ENCODE measurements at regions not wholly inside any gene's neighbourhood (a gene's known extent, or its start where the extent isn't known, plus 50 kb on each side); places are given as distances from the start of the nearest gene placed in this dataset.
A peak's percentile ranks its signal among the peaks of the same experiment; 100 is the strongest.

DNA sequence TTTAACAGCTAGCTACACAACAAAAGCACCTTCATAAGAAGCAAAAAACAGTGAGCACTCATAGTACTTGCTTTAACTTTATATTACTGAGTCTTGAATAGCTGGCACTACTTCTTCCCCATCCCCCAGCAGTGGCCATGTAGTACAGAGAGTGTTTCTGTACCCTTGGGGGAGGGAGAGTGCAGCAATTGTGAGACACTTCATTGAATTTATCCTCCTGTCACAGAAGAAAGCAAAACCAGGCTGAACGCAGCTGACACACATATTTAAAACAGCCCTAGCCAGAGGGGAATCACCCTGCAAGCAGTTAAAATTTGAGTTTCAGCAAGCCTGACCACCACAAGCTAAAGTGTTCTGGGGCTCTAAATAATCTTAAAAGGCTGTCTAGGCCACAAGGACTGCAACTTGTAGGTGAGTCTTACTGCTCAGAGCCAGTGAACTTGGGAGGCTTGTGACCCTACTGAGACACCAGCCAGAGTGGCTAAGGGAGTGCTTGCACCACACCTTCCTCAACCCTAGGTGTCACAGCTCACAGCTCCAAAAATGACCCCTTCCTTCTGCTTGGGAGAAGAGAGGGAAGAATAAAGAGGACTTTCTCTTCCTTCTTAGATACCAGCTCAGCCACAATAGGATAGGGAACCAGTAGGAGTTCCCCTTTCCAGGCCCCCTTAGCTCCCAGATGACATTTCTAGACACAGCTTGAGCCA lies 97.7 kb upstream of the MEOX2 start:
- no peak for DNase-seq (ENCODE audit: low spot score)
- ATAC-seq, result no peak

DNA sequence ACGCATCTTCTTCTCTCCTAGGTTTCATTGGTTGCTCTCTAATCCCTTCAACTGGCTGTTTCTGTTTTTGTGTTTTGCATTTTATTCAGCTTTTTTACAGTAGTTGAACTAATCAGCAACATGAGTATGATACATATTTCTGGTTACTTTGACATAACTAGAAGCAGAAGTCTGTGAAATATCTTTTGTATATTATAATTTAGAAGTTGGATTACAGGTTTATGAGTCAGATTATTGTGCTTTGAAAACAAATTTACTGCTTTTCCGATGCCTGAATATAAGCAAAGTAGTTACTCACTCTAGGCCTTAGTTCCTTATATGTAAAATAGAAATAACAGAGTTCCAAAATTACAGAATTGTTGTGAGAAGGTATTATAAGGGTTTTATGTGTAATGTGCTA lies 96.2 kb upstream of the MEOX2 start:
- ATAC-seq, result no peak
- no peak for DNase-seq (ENCODE audit: low spot score)

DNA sequence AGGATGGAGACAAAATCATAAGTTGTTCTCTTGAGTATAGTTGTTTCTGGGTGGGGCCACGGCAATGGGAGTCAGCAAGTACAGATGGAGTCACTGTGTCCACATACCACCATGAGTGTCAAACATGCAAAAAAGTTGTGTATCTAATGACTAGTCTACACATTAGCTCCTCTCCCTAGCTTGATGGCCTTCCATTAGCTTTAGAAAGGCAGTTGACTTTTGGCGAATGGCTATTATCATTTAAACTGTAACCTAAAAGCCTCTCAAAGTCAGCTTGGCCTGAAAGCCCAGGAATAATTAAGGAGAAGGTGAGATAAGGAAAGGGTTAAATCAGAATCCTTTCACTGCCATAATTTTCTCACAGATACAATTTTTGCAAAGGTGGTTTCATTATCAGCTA lies 95.5 kb upstream of the MEOX2 start:
- ATAC-seq (no peak), DNase-seq (ENCODE audit: low spot score) (no peak)

DNA sequence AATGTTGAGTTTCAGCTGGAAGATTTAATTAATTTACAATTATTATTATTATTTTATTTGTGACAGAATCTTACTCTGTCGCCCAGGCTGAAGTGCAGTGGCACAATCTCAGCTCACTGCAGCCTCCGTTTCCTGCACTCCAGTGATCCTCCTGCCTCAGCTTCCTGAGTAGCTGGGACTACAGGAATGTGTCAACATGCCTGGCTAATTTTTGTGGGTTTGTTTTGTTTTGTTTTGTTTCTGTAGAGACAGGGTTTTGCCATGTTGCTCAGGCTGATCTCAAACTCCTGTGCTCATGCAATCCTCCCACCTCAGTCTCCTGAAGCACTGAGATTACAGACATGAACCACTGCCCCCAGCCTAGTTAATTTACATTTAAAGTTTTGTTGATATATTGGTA lies 93.8 kb upstream of the MEOX2 start:
- ATAC-seq (no peak), DNase-seq (ENCODE audit: low spot score) (no peak)

DNA sequence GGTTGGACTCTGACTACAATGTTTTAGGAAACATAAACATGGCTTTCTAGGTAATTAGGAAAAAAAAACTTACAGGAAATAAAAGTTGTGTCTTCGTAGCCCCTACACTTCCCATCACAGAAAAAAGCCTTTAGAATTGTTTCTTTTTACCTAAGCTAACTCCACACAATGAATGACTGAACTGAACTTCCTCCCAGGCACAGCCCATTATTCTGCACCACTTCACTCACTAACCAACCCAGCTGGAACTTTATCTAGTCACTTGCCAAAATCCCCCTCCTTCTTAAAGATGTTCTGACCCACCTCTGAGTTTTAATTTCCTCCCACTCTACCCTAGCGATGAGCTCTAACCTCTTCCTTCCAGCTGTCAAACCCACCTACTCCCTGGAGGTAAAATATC lies 91.7 kb upstream of the MEOX2 start:
- DNase-seq (ENCODE audit: low spot score) (no peak), ATAC-seq (no peak)

DNA sequence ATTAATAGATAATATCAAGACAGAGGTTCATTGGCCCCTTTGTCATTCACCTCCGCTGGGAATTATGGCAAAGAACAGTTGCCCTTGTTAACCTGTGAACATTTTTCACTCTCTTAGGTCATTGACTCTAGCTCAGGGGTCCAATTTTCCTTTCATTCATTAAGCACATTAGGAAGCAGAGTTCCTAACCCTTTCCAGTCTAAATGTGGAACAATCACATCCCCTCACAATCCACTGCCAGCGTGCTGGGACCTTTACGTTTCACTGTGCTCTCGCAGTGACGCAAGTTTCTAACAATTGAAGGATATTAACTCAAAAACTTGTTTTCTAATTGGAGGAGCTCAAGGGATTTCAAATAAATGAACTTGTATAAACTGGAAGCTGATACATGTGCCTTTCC lies 79.3 kb upstream of the MEOX2 start:
- DNase-seq (ENCODE audit: low spot score), result no peak
- ATAC-seq, result no peak

DNA sequence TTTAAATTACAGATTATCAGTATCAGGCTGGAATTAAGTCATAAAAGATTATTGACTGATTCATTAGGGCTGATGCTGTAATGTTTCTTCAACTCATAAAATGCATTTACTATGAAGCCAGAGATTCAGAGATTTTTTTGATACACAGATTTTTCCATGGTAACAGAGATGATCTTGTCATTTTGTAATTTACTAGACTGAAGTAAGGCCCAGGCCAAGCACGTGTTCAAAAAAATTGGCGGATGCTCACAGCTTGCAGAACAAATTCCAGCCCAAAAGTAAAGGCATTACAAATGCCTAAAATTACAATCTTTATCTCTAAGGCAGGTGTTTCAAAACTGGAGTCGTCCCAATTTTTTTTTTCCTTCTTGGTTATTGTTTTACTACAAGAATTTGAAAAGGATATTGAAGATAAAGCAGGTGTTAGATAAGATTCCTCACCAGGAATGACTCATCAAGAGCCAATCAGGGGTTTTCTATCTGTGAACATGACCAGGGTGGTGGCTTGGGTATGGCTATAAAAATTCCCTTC lies 78.4 kb upstream of the MEOX2 start:
- ATAC-seq, result no peak
- DNase-seq (ENCODE audit: low spot score), result no peak

DNA sequence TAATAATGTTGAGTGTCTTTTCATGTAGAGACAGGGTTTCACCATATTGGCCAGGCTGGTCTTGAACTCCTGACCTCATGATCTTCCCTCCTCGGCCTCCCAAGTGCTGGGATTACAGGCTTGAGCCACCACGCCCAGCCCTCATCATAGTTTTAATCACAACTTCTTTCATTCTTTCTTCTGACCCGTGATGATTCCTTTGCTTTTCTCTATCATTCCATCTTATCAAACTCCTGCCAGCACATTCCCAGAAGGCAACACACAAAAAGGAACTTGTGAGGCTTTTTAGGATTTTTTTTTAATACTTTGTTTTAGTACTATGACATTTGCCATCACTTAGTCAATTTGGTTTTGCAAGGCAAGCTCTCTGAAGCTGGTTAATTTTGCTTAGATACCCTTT lies 77.5 kb upstream of the MEOX2 start:
- DNase-seq (ENCODE audit: low spot score) (no peak), ATAC-seq (no peak)

DNA sequence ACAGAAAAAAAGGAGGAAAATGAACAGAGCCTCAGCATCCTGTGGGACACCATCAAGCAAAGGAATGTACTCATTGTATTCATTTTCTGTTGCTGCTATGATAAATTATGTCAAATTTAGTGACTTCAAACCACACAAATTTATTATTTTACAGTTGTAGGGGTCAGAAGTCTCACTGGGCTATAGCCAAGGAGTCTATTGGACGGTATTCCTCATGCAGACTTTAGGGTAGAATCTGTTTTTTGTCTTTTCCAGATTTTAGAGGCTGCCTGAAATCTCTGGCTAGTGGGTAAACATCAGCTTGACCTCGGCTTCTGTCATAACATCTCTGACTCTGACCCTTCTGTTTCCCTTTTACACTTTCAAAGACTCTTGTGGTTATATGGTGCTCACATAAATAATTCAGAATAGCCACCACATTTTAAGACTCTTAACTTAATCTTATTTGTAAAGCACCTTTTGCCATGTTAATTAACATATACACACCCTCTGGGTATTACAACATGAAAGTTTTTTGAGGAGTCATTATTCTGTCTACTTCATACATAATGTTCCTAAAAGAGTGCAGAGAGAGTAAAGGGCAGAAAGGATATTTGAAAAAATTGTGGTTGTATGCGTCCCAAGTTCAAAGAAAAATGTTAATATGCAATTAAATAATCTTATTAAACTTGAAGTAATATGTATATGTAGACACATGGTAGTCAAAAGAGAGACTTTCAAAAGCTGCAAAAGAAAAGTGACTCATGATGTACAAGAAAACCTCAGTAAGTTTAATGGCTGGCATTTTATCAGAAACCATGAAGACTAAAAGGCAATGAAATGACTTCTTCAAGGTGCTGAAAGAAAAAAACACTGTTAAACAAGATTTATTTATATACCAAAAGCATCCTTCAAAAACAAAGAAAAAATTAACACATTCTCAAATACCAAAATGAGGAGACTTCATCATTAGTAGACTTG lies 70.8 kb upstream of the MEOX2 start:
- ATAC-seq (no peak), DNase-seq (ENCODE audit: low spot score) (no peak)

DNA sequence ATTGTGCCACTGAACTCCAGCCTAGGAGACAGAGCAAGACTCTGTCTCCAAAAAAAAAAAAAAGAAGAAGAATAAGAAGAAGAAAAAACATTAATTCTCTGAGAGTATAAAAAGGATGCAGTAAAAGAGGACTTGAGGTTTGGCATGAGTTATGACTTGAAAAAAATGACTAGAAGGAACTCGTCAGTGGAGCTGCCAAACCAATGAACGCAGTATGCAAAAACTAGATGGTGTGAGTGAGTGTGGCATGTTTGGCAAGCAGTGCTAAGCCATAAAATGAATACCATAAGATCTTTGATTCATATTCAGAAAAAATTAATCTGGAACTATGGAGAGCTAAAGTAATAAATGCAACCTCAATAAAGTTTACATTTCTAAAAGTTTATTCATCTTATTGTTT lies 68.6 kb upstream of the MEOX2 start:
- DNase-seq (ENCODE audit: low spot score) (no peak), ATAC-seq (no peak)

DNA sequence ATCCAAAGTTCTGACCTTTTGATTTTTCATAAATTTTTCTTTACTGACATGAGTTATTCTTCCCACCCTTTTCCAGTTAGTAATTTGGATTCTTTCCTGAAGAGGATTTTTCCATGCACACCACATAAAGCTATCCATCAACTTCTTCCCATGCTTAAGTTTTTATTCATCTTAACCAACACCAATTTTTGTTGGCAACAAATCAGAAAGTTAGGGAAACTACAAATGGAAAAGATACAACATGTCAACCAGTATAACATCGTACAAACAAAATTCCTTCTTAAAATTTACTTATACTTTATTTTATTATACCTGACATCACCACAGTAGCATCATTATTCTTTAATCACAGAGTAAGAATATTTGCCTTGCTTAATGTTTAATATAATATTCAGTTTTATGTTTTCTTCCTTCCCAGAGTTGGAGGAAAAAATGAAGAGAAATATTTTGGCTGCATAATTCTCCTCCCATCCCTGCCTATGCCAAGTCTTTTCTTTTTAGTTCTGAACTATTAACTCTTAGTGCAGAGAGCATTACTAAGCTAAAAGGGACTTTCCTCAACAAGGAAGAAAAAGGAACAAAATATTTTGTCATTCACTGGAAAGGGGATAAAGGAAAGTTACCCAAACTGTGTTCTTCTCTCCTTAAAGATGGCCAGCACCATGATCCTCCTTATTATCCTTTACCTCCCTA lies 67.5 kb upstream of the MEOX2 start:
- DNase-seq (ENCODE audit: low spot score) (no peak), ATAC-seq (no peak)

DNA sequence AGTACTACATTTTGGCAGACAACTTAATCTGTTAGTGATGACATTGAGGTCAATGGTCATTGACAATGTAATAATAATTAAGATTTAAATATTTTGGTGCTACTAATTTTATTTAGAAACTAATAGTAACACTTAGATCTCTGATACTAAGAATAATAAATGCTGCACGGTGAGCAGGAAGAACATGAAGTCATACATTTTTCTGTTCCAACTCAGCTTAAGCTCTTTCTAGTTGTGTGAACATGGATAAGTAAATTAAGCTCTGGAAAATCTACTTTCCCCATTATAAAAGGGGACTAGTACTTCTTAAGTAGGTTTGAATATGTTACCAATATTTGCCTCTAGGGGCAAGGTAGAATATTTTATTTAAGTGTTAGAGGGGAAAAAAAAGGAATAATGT lies 65.9 kb upstream of the MEOX2 start:
- no peak for ATAC-seq

DNA sequence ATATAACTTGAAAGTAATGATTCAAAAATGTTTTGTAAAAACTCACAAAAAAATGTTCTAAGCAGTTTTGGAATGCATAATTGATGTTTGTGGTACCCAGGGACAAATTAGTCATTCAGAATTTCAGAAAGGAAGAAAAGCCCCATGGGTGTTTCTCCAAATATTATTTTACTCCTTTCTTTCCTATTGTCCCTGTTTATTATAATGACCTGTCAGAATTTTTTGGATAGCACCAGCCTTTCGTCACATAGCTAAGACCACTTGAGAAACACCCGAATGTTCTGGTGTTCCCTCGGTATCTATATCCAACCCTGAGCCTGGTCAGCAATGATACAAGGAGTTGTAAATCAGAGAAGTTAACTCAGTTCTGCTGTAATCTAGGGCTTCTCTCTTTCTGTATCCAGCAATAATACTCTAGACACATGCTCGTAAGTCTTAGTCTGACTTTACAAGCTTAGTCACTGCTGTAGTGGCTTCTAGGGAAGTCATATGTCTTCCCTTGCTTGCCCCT lies 64.8 kb upstream of the MEOX2 start:
- no peak for DNase-seq (ENCODE audit: low spot score)
- ATAC-seq, result no peak

More for the DNA sequence above, 65.9 kb upstream of the MEOX2 start:
- DNase-seq (ENCODE audit: low spot score), result no peak

DNA sequence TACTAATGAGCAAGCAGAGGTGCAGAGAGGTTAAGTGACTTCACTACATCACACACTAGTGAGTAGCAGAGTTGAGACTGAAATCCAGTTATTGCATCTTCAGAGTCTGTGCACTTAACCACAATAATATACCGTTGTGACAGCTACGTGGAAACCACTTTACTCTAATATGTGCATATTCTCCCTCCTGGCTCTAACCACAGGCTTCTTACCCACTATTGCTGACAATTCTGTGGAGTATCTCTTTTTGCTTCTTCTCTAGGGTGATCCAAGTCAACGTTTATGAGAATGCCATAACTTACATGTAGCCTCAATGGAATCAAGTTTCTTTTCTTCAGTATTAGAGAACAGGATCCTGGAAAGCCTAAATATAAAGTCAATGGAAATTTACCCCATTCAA lies 64.2 kb upstream of the MEOX2 start:
- no peak for ATAC-seq
- DNase-seq (ENCODE audit: low spot score), result no peak

DNA sequence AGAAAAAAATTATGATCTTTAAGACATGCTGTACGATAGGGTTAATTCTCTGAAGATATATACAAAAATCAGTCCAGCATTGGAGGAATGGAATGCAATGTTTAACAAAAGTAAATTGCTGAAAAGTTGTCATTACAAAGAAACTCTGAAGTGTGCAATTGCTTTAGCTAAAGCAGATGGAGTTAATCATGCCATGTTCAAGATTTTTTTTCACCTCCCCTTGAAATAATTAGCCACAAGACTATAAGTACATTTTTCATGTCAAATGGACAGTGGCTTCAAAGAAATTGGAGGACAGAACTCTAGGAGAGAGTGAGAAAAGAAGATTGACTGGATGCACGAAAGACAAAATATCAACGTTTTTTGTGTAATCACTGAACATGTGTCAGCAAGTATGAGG lies 63.1 kb upstream of the MEOX2 start:
- ATAC-seq (no peak), DNase-seq (ENCODE audit: low spot score) (no peak)

DNA sequence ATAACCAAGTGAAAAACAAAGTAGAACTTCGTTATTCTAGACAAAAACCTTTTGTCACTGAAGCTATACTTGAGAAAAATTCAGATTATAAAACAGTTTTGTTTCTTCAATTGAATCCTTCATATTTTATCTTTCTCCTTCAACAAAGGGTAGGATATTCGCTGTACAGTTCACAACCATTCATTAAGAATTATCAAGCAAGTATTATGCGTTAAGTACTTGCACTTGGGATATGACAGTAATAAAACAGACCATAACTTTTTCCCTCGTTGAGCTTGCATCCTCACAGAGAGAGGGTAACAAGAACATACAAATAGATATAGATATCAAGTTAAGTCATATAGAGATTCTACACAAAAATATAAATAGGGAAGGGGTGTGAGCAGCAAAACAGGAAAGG lies 61.2 kb upstream of the MEOX2 start:
- no peak for ATAC-seq
- DNase-seq (ENCODE audit: low spot score), result no peak

DNA sequence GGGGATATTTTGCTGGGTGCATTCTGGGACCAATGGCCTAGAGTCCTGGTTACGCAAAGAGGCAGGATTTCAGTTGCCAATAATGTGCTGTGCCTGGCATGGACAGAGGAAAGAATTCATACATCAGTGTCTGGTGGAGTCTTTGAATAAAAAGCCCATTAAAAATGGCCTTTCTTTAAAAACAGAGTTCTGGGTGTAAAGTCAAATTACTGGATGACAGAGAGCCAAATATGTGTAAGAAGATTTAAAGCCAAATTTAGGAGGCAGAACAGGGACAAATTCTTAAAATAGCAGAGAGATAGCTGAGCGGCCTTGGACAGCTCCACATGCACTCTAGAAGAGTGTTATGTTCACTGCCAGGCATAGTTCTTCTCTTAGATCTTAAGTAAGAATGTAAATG lies 60.8 kb upstream of the MEOX2 start:
- DNase-seq (ENCODE audit: low spot score), result no peak
- ATAC-seq, result peak; percentile 45

DNA sequence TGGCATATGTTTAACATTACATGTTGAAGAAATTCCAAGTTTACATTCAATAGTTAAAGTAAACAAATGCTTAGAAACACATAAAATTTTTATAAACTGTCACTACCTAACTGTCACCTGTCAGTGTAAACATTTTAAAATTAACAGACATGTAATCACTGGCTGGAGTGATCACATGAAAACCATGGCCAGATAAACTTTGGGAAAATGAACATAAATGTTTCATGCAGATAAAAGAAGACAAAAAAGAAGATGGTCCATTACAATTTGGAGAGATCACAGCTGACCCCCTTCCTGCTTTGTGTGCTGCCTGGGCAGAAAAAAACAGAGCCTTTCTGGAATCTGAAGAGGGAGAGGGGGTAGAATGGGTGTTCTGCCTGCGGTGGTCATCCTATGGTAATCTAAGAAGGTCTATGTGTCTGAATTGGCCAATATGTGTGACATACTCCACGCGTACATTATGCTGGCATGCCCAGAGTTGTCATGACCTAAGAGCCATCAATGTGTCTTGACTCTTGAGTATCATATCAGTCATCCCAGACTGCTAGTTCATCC lies 57.5 kb upstream of the MEOX2 start:
- ATAC-seq, result no peak

DNA sequence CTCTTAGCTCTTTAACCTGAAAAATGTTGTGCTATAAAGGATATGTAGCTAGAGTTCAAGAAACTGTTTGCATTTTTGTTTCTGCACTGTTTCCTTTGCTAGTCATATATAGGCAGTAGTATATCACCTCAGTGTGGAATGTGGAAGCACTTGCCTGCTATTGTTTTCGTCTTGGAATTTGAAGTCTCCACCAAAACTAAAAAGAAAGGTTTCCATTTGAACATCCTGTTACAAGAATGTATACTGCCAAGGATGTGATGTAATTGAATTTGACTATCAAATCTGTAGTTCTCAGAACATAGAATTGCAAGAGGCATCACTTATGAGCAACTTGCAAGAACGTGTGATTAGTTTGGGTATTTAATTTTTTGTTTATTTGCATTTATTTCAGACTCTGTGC lies 51.1 kb upstream of the MEOX2 start:
- no peak for ATAC-seq
- no peak for DNase-seq (ENCODE audit: low spot score)

More for the DNA sequence above, 57.5 kb upstream of the MEOX2 start:
- no peak for DNase-seq (ENCODE audit: low spot score)

All from left lobe of liver (tissue), 2 donors.